Hepatocyte (in vitro differentiated cells): ENCODE measurements at regions not wholly inside any gene's neighbourhood (a gene's known extent, or its start where the extent isn't known, plus 50 kb on each side); places are given as distances from the start of the nearest gene placed in this dataset.

Experiments used
- EZH2 ChIP-seq: fragments of 200-600 bp; sonication (generic); IDR thresholded peaks from 2 replicates; pipeline ENCODE4 v1.6.1; 2016; ENCODE audit warnings: antibody characterized with exemption, mild to moderate bottlenecking, borderline replicate concordance
- TF ChIP-seq, protein P1 (sequence below): fragments of 200-600 bp; sonication (generic); IDR thresholded peaks from 2 replicates; pipeline ENCODE4 v1.5.1; 2016; ENCODE audit warnings: antibody characterized with exemption, mild to moderate bottlenecking; ENCODE audit not compliant: poor library complexity

DNA sequence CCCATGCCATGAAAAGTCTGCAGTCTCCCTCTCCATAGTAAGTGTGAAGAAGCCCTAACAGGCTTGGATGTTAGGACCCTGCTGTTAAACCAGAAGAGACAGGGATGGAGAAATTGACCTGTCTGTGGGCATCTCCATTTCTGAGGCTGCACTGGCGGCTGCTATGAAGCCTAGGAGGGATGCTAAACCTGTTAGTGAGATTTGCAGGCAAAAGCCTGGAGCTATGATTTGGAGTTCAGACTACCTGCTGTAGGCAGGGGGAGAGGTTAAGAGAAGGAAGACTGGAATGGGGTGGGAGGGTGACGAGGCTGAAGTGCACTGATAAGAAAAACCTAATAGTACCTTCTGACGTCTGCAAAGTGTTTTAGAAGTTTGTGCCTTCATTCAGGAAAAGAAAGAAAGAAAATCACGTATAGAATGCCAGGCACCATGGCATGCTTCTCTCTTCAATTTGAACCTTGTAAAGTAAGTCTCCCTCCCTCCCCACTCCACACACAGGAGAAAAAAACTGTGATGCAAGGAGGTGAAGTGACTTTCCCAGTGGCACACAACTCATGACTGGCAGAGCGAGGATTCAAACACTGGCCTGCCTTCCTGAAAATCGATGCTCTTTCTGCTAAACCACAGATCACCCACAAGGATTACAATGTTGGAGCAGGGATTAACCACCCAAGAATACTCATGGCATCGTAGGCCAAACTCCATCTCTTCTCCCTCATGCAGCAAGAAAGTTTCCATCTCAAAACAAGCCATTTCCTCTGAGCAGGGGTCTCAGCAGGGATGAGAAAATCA lies 98.5 kb upstream of the PKDCC start:
- TF ChIP-seq EZH2 = no peak
- TF ChIP-seq, protein P1, sequence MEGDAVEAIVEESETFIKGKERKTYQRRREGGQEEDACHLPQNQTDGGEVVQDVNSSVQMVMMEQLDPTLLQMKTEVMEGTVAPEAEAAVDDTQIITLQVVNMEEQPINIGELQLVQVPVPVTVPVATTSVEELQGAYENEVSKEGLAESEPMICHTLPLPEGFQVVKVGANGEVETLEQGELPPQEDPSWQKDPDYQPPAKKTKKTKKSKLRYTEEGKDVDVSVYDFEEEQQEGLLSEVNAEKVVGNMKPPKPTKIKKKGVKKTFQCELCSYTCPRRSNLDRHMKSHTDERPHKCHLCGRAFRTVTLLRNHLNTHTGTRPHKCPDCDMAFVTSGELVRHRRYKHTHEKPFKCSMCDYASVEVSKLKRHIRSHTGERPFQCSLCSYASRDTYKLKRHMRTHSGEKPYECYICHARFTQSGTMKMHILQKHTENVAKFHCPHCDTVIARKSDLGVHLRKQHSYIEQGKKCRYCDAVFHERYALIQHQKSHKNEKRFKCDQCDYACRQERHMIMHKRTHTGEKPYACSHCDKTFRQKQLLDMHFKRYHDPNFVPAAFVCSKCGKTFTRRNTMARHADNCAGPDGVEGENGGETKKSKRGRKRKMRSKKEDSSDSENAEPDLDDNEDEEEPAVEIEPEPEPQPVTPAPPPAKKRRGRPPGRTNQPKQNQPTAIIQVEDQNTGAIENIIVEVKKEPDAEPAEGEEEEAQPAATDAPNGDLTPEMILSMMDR = no peak
